ENCODE measurements at regions not wholly inside any gene's neighbourhood (a gene's known extent, or its start where the extent isn't known, plus 50 kb on each side); places are given as distances from the start of the nearest gene placed in this dataset.
A peak's percentile ranks its signal among the peaks of the same experiment; 100 is the strongest.

GRCh38 chr12:41836416-41836815, 308.3 kb downstream of the GXYLT1 start:
- POLR2A ChIA-PET, result no interaction called here
- Histone ChIP-seq H3K9me3 (ENCODE audit: control extremely low read depth in 1 of 5, control insufficient read depth in 4 of 5, insufficient read depth in 2 of 5, low read depth in 1 of 5, low read length in 4 of 5) (no peaks in the 10 kb centered on the region), H3K36me3 (ENCODE audit: control insufficient read depth in 4 of 4, insufficient read depth in 4 of 4, low read length in 3 of 4) (no peaks in the 10 kb centered on the region), H3K4me3 (ENCODE audit: control insufficient read depth in 1 of 7, extremely low read depth in 1 of 7, insufficient read depth in 4 of 7, low read depth in 2 of 7, low read length in 6 of 7) (no peak overlapping the region), H3K27ac (ENCODE audit: insufficient read depth in 1 of 2, low read depth in 1 of 2, low read length in 2 of 2, poor library complexity in 1 of 2, severe bottlenecking in 2 of 2) (no peak overlapping the region), H3K4me1 (ENCODE audit: control extremely low read depth in 1 of 4, control insufficient read depth in 4 of 4, insufficient read depth in 4 of 4, low read length in 3 of 4) (peaks cover 0 to 6% (median 5%) of the 10 kb centered on the region in 4 experiments), H3K27me3 (replicated peaks in 2 of 5; ENCODE audit: control insufficient read depth in 4 of 5, insufficient read depth in 5 of 5, low read length in 4 of 5) (no peaks in the 10 kb centered on the region)
- CTCF ChIA-PET, result no interaction called here
- no peak for DNase-seq
- 100% methylated on average over 1 of the region's 2 CpGs for WGBS (ENCODE audit: insufficient coverage)

- ChIA-PET CTCF (no interaction called here), POLR2A (no interaction called here)
These were observed 309.1 kb downstream of the GXYLT1 start for GRCh38 chr12:41835556-41835955.

DNA sequence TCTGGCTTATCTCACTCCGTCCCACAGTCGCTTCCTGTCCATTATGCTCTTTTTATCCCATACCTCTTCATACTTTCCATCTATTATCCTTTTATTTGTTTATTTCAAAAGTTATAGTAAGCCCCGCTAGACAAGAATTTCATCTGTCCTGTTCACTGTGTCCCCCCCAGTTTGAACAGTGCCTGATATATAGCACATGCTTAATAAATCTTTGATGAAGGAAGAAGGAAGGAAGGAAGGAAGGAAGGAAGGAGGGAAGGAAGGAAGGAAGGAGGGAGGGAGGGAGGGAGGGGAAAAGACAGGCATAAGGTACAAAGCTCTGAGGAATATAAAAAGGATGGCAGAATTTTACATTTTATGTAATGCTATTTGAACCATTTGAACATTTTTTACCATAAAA, 324.7 kb downstream of the GXYLT1 start:
- Histone ChIP-seq H3K27ac (ENCODE audit: insufficient read depth in 1 of 2, low read depth in 1 of 2, low read length in 2 of 2, poor library complexity in 1 of 2, severe bottlenecking in 2 of 2) (no peak overlapping the region), H3K27me3 (replicated peaks in 2 of 5; ENCODE audit: control insufficient read depth in 4 of 5, insufficient read depth in 5 of 5, low read length in 4 of 5) (no peaks in the 10 kb centered on the region), H3K4me1 (ENCODE audit: control extremely low read depth in 1 of 4, control insufficient read depth in 4 of 4, insufficient read depth in 4 of 4, low read length in 3 of 4) (no peaks in the 10 kb centered on the region), H3K36me3 (ENCODE audit: control insufficient read depth in 4 of 4, insufficient read depth in 4 of 4, low read length in 3 of 4) (no peaks in the 10 kb centered on the region), H3K9me3 (ENCODE audit: control extremely low read depth in 1 of 5, control insufficient read depth in 4 of 5, insufficient read depth in 2 of 5, low read depth in 1 of 5, low read length in 4 of 5) (peaks cover 0 to 2% (median 0%) of the 10 kb centered on the region in 5 experiments), H3K4me3 (ENCODE audit: control insufficient read depth in 1 of 7, extremely low read depth in 1 of 7, insufficient read depth in 4 of 7, low read depth in 2 of 7, low read length in 6 of 7) (no peak overlapping the region)
- 100% methylated on average over 1 of the region's 3 CpGs for WGBS (ENCODE audit: insufficient coverage)
- ChIA-PET CTCF (no interaction called here), POLR2A (no interaction called here)
- DNase-seq, result no peak

More at GRCh38 chr12:41835556-41835955, 309.1 kb downstream of the GXYLT1 start:
- peak overlapping the region in 1 of 2 experiments; percentile 29 for H3K27ac ChIP-seq (ENCODE audit: insufficient read depth in 1 of 2, low read depth in 1 of 2, low read length in 2 of 2, poor library complexity in 1 of 2, severe bottlenecking in 2 of 2)
- no peaks in the 10 kb centered on the region for H3K36me3 ChIP-seq (ENCODE audit: control insufficient read depth in 4 of 4, insufficient read depth in 4 of 4, low read length in 3 of 4)
- peaks cover 0 to 6% (median 5%) of the 10 kb centered on the region in 4 experiments for H3K4me1 ChIP-seq (ENCODE audit: control extremely low read depth in 1 of 4, control insufficient read depth in 4 of 4, insufficient read depth in 4 of 4, low read length in 3 of 4)
- H3K27me3 ChIP-seq (replicated peaks in 2 of 5; ENCODE audit: control insufficient read depth in 4 of 5, insufficient read depth in 5 of 5, low read length in 4 of 5), result no peaks in the 10 kb centered on the region
- H3K9me3 ChIP-seq (ENCODE audit: control extremely low read depth in 1 of 5, control insufficient read depth in 4 of 5, insufficient read depth in 2 of 5, low read depth in 1 of 5, low read length in 4 of 5), result no peaks in the 10 kb centered on the region
- DNase-seq, result peak in 2 of 3 donors; percentile 36 to 52
- no peak overlapping the region for H3K4me3 ChIP-seq (ENCODE audit: control insufficient read depth in 1 of 7, extremely low read depth in 1 of 7, insufficient read depth in 4 of 7, low read depth in 2 of 7, low read length in 6 of 7)

- Histone ChIP-seq H3K27me3 (replicated peaks in 2 of 5; ENCODE audit: control insufficient read depth in 4 of 5, insufficient read depth in 5 of 5, low read length in 4 of 5) (no peaks in the 10 kb centered on the region), H3K4me1 (ENCODE audit: control extremely low read depth in 1 of 4, control insufficient read depth in 4 of 4, insufficient read depth in 4 of 4, low read length in 3 of 4) (no peaks in the 10 kb centered on the region), H3K36me3 (ENCODE audit: control insufficient read depth in 4 of 4, insufficient read depth in 4 of 4, low read length in 3 of 4) (no peaks in the 10 kb centered on the region), H3K4me3 (ENCODE audit: control insufficient read depth in 1 of 7, extremely low read depth in 1 of 7, insufficient read depth in 4 of 7, low read depth in 2 of 7, low read length in 6 of 7) (no peak overlapping the region), H3K9me3 (ENCODE audit: control extremely low read depth in 1 of 5, control insufficient read depth in 4 of 5, insufficient read depth in 2 of 5, low read depth in 1 of 5, low read length in 4 of 5) (no peaks in the 10 kb centered on the region), H3K27ac (ENCODE audit: insufficient read depth in 1 of 2, low read depth in 1 of 2, low read length in 2 of 2, poor library complexity in 1 of 2, severe bottlenecking in 2 of 2) (no peak overlapping the region)
- 100% methylated on average over 1 of the region's 2 CpGs for WGBS (ENCODE audit: insufficient coverage)
- ChIA-PET CTCF (interaction anchor here (1.6 kb wide), 1 partner anchor 8 kb away, joined by 4 read pairs; no protein-coding TSS in a partner anchor), POLR2A (interaction anchor here (0.6 kb wide), 1 partner anchor 180 kb away, joined by 3 read pairs; no protein-coding TSS in a partner anchor)
- DNase-seq, result no peak
These were observed 340.6 kb downstream of the GXYLT1 start for GRCh38 chr12:41804026-41804425.

DNA sequence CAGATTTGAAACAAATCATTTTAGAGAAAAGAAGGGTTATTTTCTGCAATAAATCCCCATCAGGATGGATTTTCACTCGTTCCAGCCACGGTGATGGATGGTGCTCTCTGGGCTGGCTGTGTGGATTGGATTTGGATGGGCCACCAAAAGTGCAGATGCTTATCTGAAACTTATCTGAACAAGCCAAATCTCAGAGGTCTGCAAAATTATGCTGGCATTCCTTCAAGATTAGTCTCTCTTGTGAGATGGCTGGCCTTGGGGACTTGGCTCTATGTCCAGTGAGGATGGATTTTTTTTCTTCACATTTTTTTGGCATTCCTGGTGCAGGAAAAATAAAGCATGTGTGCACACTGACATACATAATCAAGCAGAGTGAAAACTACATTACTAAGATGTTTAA, 341.9 kb downstream of the GXYLT1 start:
- Histone ChIP-seq H3K9me3 (ENCODE audit: control extremely low read depth in 1 of 5, control insufficient read depth in 4 of 5, insufficient read depth in 2 of 5, low read depth in 1 of 5, low read length in 4 of 5) (no peaks in the 10 kb centered on the region), H3K27ac (ENCODE audit: insufficient read depth in 1 of 2, low read depth in 1 of 2, low read length in 2 of 2, poor library complexity in 1 of 2, severe bottlenecking in 2 of 2) (no peak overlapping the region), H3K36me3 (ENCODE audit: control insufficient read depth in 4 of 4, insufficient read depth in 4 of 4, low read length in 3 of 4) (no peaks in the 10 kb centered on the region), H3K4me1 (ENCODE audit: control extremely low read depth in 1 of 4, control insufficient read depth in 4 of 4, insufficient read depth in 4 of 4, low read length in 3 of 4) (no peaks in the 10 kb centered on the region), H3K27me3 (replicated peaks in 2 of 5; ENCODE audit: control insufficient read depth in 4 of 5, insufficient read depth in 5 of 5, low read length in 4 of 5) (no peaks in the 10 kb centered on the region), H3K4me3 (ENCODE audit: control insufficient read depth in 1 of 7, extremely low read depth in 1 of 7, insufficient read depth in 4 of 7, low read depth in 2 of 7, low read length in 6 of 7) (no peak overlapping the region)
- CTCF ChIA-PET, result no interaction called here
- no peak for DNase-seq
- WGBS (ENCODE audit: insufficient coverage), result 90% methylated on average over 2 of the region's 2 CpGs
- POLR2A ChIA-PET, result no interaction called here

DNA sequence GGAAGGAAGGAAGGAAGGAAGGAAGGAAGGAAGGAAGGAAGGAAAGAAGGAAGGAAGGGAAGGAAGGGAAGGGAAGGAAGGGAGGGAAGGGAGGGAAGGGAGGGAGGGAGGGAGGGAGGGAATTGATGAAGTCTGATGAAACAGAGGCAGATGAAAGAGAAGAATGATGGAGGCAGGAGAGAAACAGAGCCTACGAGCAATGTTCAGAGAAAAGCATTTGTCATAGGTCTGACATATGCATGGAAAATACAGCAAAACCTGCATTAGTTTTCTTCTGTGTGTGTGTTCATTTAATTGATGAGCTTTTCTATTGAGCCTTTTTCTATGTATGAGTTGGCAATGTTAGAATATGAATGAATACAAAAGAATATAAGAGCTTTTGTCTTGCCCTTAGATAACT, 343.4 kb downstream of the GXYLT1 start:
- ChIA-PET POLR2A (no interaction called here), CTCF (no interaction called here)
- Histone ChIP-seq H3K27me3 (replicated peaks in 2 of 5; ENCODE audit: control insufficient read depth in 4 of 5, insufficient read depth in 5 of 5, low read length in 4 of 5) (no peaks in the 10 kb centered on the region), H3K4me3 (ENCODE audit: control insufficient read depth in 1 of 7, extremely low read depth in 1 of 7, insufficient read depth in 4 of 7, low read depth in 2 of 7, low read length in 6 of 7) (no peak overlapping the region), H3K36me3 (ENCODE audit: control insufficient read depth in 4 of 4, insufficient read depth in 4 of 4, low read length in 3 of 4) (no peaks in the 10 kb centered on the region), H3K9me3 (ENCODE audit: control extremely low read depth in 1 of 5, control insufficient read depth in 4 of 5, insufficient read depth in 2 of 5, low read depth in 1 of 5, low read length in 4 of 5) (no peaks in the 10 kb centered on the region), H3K27ac (ENCODE audit: insufficient read depth in 1 of 2, low read depth in 1 of 2, low read length in 2 of 2, poor library complexity in 1 of 2, severe bottlenecking in 2 of 2) (no peak overlapping the region), H3K4me1 (ENCODE audit: control extremely low read depth in 1 of 4, control insufficient read depth in 4 of 4, insufficient read depth in 4 of 4, low read length in 3 of 4) (peaks cover 0 to 3% (median under 1%) of the 10 kb centered on the region in 4 experiments)
- no peak for DNase-seq
- WGBS (ENCODE audit: insufficient coverage), result 100% methylated on average over 1 of the region's 1 CpG

- Histone ChIP-seq H3K27ac (ENCODE audit: insufficient read depth in 1 of 2, low read depth in 1 of 2, low read length in 2 of 2, poor library complexity in 1 of 2, severe bottlenecking in 2 of 2) (no peak overlapping the region), H3K4me1 (ENCODE audit: control extremely low read depth in 1 of 4, control insufficient read depth in 4 of 4, insufficient read depth in 4 of 4, low read length in 3 of 4) (peaks cover 4 to 17% (median 15%) of the 10 kb centered on the region in 4 experiments), H3K4me3 (ENCODE audit: control insufficient read depth in 1 of 7, extremely low read depth in 1 of 7, insufficient read depth in 4 of 7, low read depth in 2 of 7, low read length in 6 of 7) (no peak overlapping the region), H3K36me3 (ENCODE audit: control insufficient read depth in 4 of 4, insufficient read depth in 4 of 4, low read length in 3 of 4) (no peaks in the 10 kb centered on the region), H3K9me3 (ENCODE audit: control extremely low read depth in 1 of 5, control insufficient read depth in 4 of 5, insufficient read depth in 2 of 5, low read depth in 1 of 5, low read length in 4 of 5) (no peaks in the 10 kb centered on the region), H3K27me3 (replicated peaks in 2 of 5; ENCODE audit: control insufficient read depth in 4 of 5, insufficient read depth in 5 of 5, low read length in 4 of 5) (no peaks in the 10 kb centered on the region)
- ChIA-PET POLR2A (no interaction called here), CTCF (no interaction called here)
- WGBS (ENCODE audit: insufficient coverage), result 88% methylated on average over 1 of the region's 3 CpGs
- no peak for DNase-seq
These were observed 345.0 kb downstream of the GXYLT1 start for GRCh38 chr12:41799671-41800070.
